Ishikawa (cell line): ENCODE measurements at regions not wholly inside any gene's neighbourhood (a gene's known extent, or its start where the extent isn't known, plus 50 kb on each side); places are given as distances from the start of the nearest gene placed in this dataset.
A peak's percentile ranks its signal among the peaks of the same experiment; 100 is the strongest.

Experiments used
- CEBPB ChIP-seq: IDR thresholded peaks from 2 replicates; pipeline ENCODE4 v1.6.1; 2012
- CREB1 ChIP-seq: IDR thresholded peaks from 2 replicates; pipeline ENCODE4 v1.6.1; 2012; ENCODE audit warnings: low read depth
- EGR1 ChIP-seq: IDR thresholded peaks from 2 replicates; pipeline ENCODE4 v1.6.1; 2012
- EP300 ChIP-seq: IDR thresholded peaks from 2 replicates; pipeline ENCODE4 v1.6.1; 2012; ENCODE audit warnings: borderline replicate concordance
- FOXM1 ChIP-seq: IDR thresholded peaks from 2 replicates; pipeline ENCODE4 v1.6.1; 2012; ENCODE audit warnings: low read depth, borderline replicate concordance
- MAX ChIP-seq: IDR thresholded peaks from 2 replicates; pipeline ENCODE4 v1.6.1; 2012
- NFIC ChIP-seq: IDR thresholded peaks from 2 replicates; pipeline ENCODE4 v1.6.1; 2012
- RAD21 ChIP-seq: IDR thresholded peaks from 2 replicates; pipeline ENCODE4 v1.6.1; 2012; ENCODE audit warnings: low read depth
- TAF1 ChIP-seq: IDR thresholded peaks from 2 replicates; pipeline ENCODE4 v1.6.1; 2012; ENCODE audit warnings: low read depth, mild to moderate bottlenecking
- TCF12 ChIP-seq: IDR thresholded peaks from 2 replicates; pipeline ENCODE4 v1.6.1; 2012; ENCODE audit warnings: low read depth
- TEAD4 ChIP-seq: IDR thresholded peaks from 2 replicates; pipeline ENCODE4 v1.6.1; 2012
- YY1 ChIP-seq: IDR thresholded peaks from 2 replicates; pipeline ENCODE4 v1.6.1; 2012; ENCODE audit warnings: low read depth
- ZBTB7A ChIP-seq: IDR thresholded peaks from 2 replicates; pipeline ENCODE4 v1.6.1; 2012; ENCODE audit warnings: low read depth
- TF ChIP-seq, protein P1 (sequence below): IDR thresholded peaks from 2 replicates; pipeline ENCODE4 v1.6.1; 2012; ENCODE audit warnings: low read depth, mild to moderate bottlenecking
- TF ChIP-seq, protein P2 (sequence below): IDR thresholded peaks from 2 replicates; pipeline ENCODE4 v1.6.1; 2012

DNA sequence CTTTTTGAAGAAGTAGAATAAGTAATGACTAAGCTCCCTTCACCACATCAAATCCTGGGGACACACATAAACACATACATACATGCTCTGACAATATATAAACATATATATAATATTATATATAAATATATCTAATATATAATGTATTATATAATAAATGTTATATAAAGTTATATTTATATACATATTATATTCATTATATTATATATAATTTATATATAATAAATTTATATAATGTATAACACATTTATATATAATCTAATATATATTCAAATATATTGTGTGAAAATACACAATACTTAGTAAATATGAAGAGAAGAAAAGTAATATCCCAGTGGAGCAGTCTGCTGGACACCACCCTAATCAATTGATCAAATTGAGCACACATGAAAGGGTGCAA lies 2177.9 kb upstream of the CELF4 start:
- TF ChIP-seq CREB1: no peak
- TF ChIP-seq, protein P1, sequence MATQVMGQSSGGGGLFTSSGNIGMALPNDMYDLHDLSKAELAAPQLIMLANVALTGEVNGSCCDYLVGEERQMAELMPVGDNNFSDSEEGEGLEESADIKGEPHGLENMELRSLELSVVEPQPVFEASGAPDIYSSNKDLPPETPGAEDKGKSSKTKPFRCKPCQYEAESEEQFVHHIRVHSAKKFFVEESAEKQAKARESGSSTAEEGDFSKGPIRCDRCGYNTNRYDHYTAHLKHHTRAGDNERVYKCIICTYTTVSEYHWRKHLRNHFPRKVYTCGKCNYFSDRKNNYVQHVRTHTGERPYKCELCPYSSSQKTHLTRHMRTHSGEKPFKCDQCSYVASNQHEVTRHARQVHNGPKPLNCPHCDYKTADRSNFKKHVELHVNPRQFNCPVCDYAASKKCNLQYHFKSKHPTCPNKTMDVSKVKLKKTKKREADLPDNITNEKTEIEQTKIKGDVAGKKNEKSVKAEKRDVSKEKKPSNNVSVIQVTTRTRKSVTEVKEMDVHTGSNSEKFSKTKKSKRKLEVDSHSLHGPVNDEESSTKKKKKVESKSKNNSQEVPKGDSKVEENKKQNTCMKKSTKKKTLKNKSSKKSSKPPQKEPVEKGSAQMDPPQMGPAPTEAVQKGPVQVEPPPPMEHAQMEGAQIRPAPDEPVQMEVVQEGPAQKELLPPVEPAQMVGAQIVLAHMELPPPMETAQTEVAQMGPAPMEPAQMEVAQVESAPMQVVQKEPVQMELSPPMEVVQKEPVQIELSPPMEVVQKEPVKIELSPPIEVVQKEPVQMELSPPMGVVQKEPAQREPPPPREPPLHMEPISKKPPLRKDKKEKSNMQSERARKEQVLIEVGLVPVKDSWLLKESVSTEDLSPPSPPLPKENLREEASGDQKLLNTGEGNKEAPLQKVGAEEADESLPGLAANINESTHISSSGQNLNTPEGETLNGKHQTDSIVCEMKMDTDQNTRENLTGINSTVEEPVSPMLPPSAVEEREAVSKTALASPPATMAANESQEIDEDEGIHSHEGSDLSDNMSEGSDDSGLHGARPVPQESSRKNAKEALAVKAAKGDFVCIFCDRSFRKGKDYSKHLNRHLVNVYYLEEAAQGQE: no peak
- TF ChIP-seq NFIC: no peak
- no peak for TF ChIP-seq TCF12
- TF ChIP-seq CEBPB: no peak

- TF ChIP-seq EP300 (no peak), RAD21 (no peak), TEAD4 (no peak), TAF1 (no peak), TCF12 (no peak)
- TF ChIP-seq, protein P2, sequence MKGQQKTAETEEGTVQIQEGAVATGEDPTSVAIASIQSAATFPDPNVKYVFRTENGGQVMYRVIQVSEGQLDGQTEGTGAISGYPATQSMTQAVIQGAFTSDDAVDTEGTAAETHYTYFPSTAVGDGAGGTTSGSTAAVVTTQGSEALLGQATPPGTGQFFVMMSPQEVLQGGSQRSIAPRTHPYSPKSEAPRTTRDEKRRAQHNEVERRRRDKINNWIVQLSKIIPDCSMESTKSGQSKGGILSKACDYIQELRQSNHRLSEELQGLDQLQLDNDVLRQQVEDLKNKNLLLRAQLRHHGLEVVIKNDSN: no peak
These were observed 2176.3 kb upstream of the CELF4 start for GRCh38 chr18:39741755-39742466.

GRCh38 chr18:39737869-39738268 lies 2172.3 kb upstream of the CELF4 start:
- TF ChIP-seq, protein P2: no peak
- TF ChIP-seq, protein P1: no peak
- TF ChIP-seq TAF1 (no peak), NFIC (no peak), MAX (no peak), FOXM1 (no peak), CEBPB (no peak), RAD21 (no peak), CREB1 (no peak), TEAD4 (no peak), TCF12 (no peak), EP300 (no peak), EGR1 (no peak), ZBTB7A (no peak), YY1 (no peak)

GRCh38 chr18:39732918-39733317 lies 2167.3 kb upstream of the CELF4 start:
- TF ChIP-seq, protein P1: no peak
- TF ChIP-seq RAD21: peak; percentile 16; the same call in 1 of the 2 replicates

- TF ChIP-seq EP300 (no peak), TAF1 (no peak), FOXM1 (no peak), TCF12 (no peak), ZBTB7A (no peak), CREB1 (no peak)
These were observed 2165.0 kb upstream of the CELF4 start for GRCh38 chr18:39730606-39731005.
